Suprapubic skin (tissue), 4 donors: ENCODE measurements at regions not wholly inside any gene's neighbourhood (a gene's known extent, or its start where the extent isn't known, plus 50 kb on each side); places are given as distances from the start of the nearest gene placed in this dataset.

ENCODE experiments used
- DNase-seq, 2 donors: peaks; one replicate each; pipeline ENCODE4 v3.0.0-alpha.2; 2019; ENCODE audit warnings: low spot score in 2 of 2
- H3K27ac ChIP-seq: fragments of 200-600 bp; sonication (generic); one replicate; pipeline ENCODE4 v1.5.1; 2019
- H3K27me3 ChIP-seq: fragments of 200-600 bp; sonication (generic); one replicate; pipeline ENCODE4 v1.5.1; 2019
- H3K36me3 ChIP-seq: fragments of 200-600 bp; sonication (generic); one replicate; pipeline ENCODE4 v1.5.1; 2019
- H3K4me1 ChIP-seq: fragments of 200-600 bp; sonication (generic); one replicate; pipeline ENCODE4 v1.5.1; 2019
- H3K4me3 ChIP-seq: fragments of 200-600 bp; sonication (generic); one replicate; pipeline ENCODE4 v1.5.1; 2019; ENCODE audit warnings: mild to moderate bottlenecking
- H3K9me3 ChIP-seq: fragments of 200-600 bp; sonication (generic); one replicate; pipeline ENCODE4 v1.5.1; 2019
- EP300 ChIP-seq: sonication (generic); formaldehyde crosslinking; IDR thresholded peaks from one replicate; pipeline ENCODE4 v1.6.1; 2017; ENCODE audit warnings: antibody characterized with exemption
- POLR2A ChIP-seq, 2 donors: fragments of 450-650 bp; IDR thresholded peaks; one replicate each; pipeline ENCODE4 v1.6.1; 2017; ENCODE audit warnings: antibody characterized with exemption in 2 of 2, mild to moderate bottlenecking in 2 of 2, moderate library complexity in 2 of 2
- POLR2AphosphoS5 ChIP-seq, 3 donors: sonication (generic); formaldehyde crosslinking; IDR thresholded peaks; one replicate each; pipeline ENCODE4 v1.6.1; 2017; ENCODE audit warnings: antibody characterized with exemption in 3 of 3
- WGBS: methylation state at CpG from one replicate; pipeline ENCODE4 v1.1.5; 2018; 5-methylcytosine and 5-hydroxymethylcytosine counted together
- TF ChIP-seq, protein P1 (sequence below), 2 donors: fragments of 200-600 bp in 1 of 2; fragments of 450-650 bp in 1 of 2; sonication (generic) in 1 of 2; IDR thresholded peaks; one replicate each; pipeline ENCODE4 v1.5.1; 2016 to 2019; ENCODE audit warnings: antibody characterized with exemption in 2 of 2, mild to moderate bottlenecking in 1 of 2, moderate library complexity in 1 of 2

DNA sequence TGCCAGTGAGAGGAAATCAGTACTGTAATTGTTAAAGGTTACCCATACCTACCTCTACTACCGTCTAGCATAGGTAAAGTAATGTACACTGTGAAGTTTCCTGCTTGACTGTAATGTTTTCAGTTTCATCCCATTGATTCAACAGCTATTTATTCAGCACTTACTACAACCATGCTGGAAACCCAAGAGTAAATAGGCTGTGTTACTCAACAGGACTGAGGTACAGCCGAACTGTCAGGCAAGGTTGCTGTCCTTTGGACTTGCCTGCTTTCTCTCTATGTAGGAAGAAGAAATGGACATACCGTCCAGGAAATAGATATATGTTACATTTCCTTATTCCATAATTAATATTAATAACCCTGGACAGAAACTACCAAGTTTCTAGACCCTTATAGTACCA is 265.5 kb downstream of the NR2F2 start:
- DNase-seq: no peak
- H3K27me3 ChIP-seq: peaks cover 21% of the 10 kb centered on the region
- no peaks in the 10 kb centered on the region for H3K9me3 ChIP-seq
- no peaks in the 10 kb centered on the region for H3K36me3 ChIP-seq
- no peaks in the 10 kb centered on the region for H3K4me1 ChIP-seq
- H3K4me3 ChIP-seq: no peak overlapping the region
- WGBS: 86% methylated on average over 3 of the region's 3 CpGs
- TF ChIP-seq POLR2A (IDR thresholded peaks at IDR 0.05) (no peak), EP300 (no peak), POLR2AphosphoS5 (IDR thresholded peaks at IDR 0.05) (no peak)
- TF ChIP-seq, protein P1, sequence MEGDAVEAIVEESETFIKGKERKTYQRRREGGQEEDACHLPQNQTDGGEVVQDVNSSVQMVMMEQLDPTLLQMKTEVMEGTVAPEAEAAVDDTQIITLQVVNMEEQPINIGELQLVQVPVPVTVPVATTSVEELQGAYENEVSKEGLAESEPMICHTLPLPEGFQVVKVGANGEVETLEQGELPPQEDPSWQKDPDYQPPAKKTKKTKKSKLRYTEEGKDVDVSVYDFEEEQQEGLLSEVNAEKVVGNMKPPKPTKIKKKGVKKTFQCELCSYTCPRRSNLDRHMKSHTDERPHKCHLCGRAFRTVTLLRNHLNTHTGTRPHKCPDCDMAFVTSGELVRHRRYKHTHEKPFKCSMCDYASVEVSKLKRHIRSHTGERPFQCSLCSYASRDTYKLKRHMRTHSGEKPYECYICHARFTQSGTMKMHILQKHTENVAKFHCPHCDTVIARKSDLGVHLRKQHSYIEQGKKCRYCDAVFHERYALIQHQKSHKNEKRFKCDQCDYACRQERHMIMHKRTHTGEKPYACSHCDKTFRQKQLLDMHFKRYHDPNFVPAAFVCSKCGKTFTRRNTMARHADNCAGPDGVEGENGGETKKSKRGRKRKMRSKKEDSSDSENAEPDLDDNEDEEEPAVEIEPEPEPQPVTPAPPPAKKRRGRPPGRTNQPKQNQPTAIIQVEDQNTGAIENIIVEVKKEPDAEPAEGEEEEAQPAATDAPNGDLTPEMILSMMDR (IDR thresholded peaks at IDR 0.05): no peak
- no peak overlapping the region for H3K27ac ChIP-seq

DNA sequence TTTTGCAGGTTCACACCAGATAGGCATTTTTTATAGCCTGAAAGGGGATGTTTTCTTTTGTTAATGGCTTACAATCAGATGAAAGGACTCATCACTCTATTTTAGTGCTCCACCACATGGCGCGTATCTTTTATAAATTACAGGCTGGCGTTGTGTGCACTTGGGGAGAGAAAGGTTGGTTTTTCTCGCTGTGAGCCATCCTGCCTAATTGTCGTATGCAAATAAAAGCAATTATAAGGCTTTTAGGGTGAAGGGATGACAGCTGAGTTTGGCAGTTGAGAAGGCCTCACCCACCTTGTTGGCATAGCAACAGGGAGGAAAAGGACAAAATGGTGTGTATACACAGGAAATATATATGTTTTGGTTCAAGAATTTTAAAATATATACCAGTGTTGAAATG is 268.0 kb downstream of the NR2F2 start:
- TF ChIP-seq EP300 (no peak), POLR2A (IDR thresholded peaks at IDR 0.05) (no peak), POLR2AphosphoS5 (IDR thresholded peaks at IDR 0.05) (no peak)
- TF ChIP-seq, protein P1 (IDR thresholded peaks at IDR 0.05): no peak
- H3K4me3 ChIP-seq: no peak overlapping the region
- no peaks in the 10 kb centered on the region for H3K4me1 ChIP-seq
- H3K27ac ChIP-seq: no peak overlapping the region
- 67% methylated on average over 5 of the region's 5 CpGs for WGBS
- H3K9me3 ChIP-seq: no peaks in the 10 kb centered on the region
- H3K36me3 ChIP-seq: no peaks in the 10 kb centered on the region
- peaks cover 13% of the 10 kb centered on the region for H3K27me3 ChIP-seq
- no peak for DNase-seq

DNA sequence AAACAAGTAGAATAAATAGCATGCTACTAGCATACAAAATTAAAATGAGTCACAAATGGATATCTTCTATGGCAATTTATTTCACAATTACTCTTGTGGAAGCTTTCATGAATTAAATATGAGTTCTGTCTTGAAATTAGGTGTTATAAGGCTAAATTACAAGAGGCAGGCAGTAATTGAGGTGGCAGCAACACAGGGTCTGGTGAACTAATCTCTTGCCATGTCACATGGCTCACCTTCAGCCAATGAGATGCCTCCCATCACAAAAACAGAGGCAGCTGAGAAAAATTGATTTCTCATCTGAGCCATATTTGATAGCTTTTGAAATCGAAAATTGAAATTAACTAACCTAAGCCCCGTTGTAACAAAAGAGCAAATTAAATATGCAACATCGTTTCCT is 268.8 kb downstream of the NR2F2 start:
- Histone ChIP-seq H3K27ac (no peak overlapping the region), H3K27me3 (peaks cover 6% of the 10 kb centered on the region), H3K9me3 (no peaks in the 10 kb centered on the region), H3K4me1 (no peaks in the 10 kb centered on the region), H3K4me3 (no peak overlapping the region), H3K36me3 (no peaks in the 10 kb centered on the region)
- no peak for DNase-seq
- WGBS: 87% methylated on average over 3 of the region's 3 CpGs
- TF ChIP-seq POLR2A (IDR thresholded peaks at IDR 0.05) (no peak), EP300 (no peak), POLR2AphosphoS5 (IDR thresholded peaks at IDR 0.05) (no peak)
- TF ChIP-seq, protein P1 (IDR thresholded peaks at IDR 0.05): no peak

DNA sequence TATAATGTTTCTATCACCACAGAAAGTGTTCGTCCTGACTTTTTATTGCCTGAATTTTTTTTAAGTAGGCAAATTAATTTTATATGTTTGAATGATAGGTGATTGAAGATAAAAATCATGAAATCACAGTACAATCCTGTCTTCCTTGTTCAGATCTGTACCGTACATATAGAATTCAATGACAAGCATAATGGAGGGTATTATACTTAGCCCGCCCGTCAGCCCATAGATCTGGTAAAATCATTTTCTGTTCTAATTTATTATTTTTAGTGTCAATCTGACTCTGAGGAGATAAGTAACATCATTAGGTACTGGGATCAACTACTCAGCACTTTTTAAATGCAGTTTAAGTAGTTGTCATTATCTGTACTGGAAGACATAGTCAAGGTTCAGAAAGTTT is 269.9 kb downstream of the NR2F2 start:
- DNase-seq: no peak
- 82% methylated on average over 4 of the region's 4 CpGs for WGBS
- TF ChIP-seq, protein P1 (IDR thresholded peaks at IDR 0.05): no peak
- TF ChIP-seq POLR2A (IDR thresholded peaks at IDR 0.05) (no peak), EP300 (no peak), POLR2AphosphoS5 (IDR thresholded peaks at IDR 0.05) (no peak)
- Histone ChIP-seq H3K36me3 (no peaks in the 10 kb centered on the region), H3K27ac (no peak overlapping the region), H3K4me3 (no peak overlapping the region), H3K9me3 (no peaks in the 10 kb centered on the region), H3K27me3 (peaks cover 6% of the 10 kb centered on the region), H3K4me1 (no peaks in the 10 kb centered on the region)

DNA sequence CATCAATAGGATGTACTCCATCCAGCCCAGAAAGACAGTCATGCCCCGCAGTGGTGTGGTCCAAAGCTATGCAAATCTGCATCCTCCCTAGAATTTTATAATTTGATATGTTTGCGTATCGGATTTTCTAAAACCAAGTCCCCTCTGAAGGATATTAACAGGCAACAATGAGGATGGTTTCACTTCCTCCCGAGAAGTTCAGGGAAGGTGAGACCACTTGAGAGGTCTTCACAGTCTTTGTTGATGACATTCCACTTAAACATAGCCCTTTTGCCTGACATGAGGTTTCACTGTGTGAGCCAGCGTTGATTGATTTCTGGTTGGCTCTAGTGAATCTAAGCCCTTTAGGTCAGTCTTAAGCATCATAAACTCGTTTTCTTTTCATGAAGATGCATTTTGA is 276.1 kb downstream of the NR2F2 start:
- no peak for TF ChIP-seq EP300
- no peak for TF ChIP-seq POLR2A (IDR thresholded peaks at IDR 0.05)
- TF ChIP-seq POLR2AphosphoS5 (IDR thresholded peaks at IDR 0.05): no peak
- TF ChIP-seq, protein P1 (IDR thresholded peaks at IDR 0.05): no peak
- Histone ChIP-seq H3K9me3 (no peaks in the 10 kb centered on the region), H3K27me3 (no peaks in the 10 kb centered on the region), H3K4me1 (no peaks in the 10 kb centered on the region), H3K27ac (no peak overlapping the region), H3K36me3 (no peaks in the 10 kb centered on the region), H3K4me3 (no peak overlapping the region)
- DNase-seq: no peak
- 80% methylated on average over 6 of the region's 6 CpGs for WGBS
